ENCODE measurements at regions not wholly inside any gene's neighbourhood (a gene's known extent, or its start where the extent isn't known, plus 50 kb on each side); places are given as distances from the start of the nearest gene placed in this dataset.

- H3K9me3 Mint-ChIP-seq (ENCODE audit: low read depth): no peaks in the 10 kb centered on the region
- H3K4me3 Mint-ChIP-seq (ENCODE audit: unreplicated experiment): no peak overlapping the region
- no peaks in the 10 kb centered on the region for H3K4me1 Mint-ChIP-seq (ENCODE audit: low read depth)
Measured at GRCh38 chr5:10898514-10898913, 137.5 kb upstream of the DAP start.

DNA sequence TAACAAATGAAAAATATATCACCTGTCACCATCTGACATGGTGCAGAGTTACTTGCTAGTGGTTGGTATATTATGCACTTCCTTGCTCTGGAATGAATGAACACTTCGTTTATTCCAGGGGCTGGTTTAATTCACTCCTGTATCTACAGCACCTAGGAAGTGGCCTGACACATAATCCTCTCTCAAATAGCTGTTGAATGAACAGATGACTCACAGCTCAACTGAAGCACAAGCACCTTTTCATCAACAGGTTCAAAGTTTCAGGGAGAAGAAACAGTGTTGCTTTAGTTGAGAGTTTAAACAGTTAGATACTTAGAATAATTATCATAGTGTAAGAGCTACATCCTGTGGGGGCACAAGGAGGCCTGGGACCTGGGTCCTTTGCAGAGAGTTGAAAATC is 135.0 kb upstream of the DAP start:
- H3K4me3 Mint-ChIP-seq (ENCODE audit: unreplicated experiment): no peak overlapping the region
- H3K27ac Mint-ChIP-seq (ENCODE audit: unreplicated experiment): no peak overlapping the region
- no peak for DNase-seq (ENCODE audit: low spot score)
- no peaks in the 10 kb centered on the region for H3K36me3 Mint-ChIP-seq (ENCODE audit: low read depth)
- H3K4me1 Mint-ChIP-seq (ENCODE audit: low read depth): no peaks in the 10 kb centered on the region
- TF ChIP-seq, protein P1, sequence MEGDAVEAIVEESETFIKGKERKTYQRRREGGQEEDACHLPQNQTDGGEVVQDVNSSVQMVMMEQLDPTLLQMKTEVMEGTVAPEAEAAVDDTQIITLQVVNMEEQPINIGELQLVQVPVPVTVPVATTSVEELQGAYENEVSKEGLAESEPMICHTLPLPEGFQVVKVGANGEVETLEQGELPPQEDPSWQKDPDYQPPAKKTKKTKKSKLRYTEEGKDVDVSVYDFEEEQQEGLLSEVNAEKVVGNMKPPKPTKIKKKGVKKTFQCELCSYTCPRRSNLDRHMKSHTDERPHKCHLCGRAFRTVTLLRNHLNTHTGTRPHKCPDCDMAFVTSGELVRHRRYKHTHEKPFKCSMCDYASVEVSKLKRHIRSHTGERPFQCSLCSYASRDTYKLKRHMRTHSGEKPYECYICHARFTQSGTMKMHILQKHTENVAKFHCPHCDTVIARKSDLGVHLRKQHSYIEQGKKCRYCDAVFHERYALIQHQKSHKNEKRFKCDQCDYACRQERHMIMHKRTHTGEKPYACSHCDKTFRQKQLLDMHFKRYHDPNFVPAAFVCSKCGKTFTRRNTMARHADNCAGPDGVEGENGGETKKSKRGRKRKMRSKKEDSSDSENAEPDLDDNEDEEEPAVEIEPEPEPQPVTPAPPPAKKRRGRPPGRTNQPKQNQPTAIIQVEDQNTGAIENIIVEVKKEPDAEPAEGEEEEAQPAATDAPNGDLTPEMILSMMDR (IDR thresholded peaks at IDR 0.05): no peak
- H3K9me3 Mint-ChIP-seq (ENCODE audit: low read depth): peaks cover 5% of the 10 kb centered on the region
- no peaks in the 10 kb centered on the region for H3K27me3 Mint-ChIP-seq (ENCODE audit: low read depth)

More at GRCh38 chr5:10898514-10898913, 137.5 kb upstream of the DAP start:
- TF ChIP-seq, protein P1 (IDR thresholded peaks at IDR 0.05): no peak
- Mint-ChIP-seq H3K27me3 (ENCODE audit: low read depth) (peaks cover under 1% of the 10 kb centered on the region), H3K27ac (ENCODE audit: unreplicated experiment) (no peak overlapping the region), H3K36me3 (ENCODE audit: low read depth) (no peaks in the 10 kb centered on the region)
- no peak for DNase-seq (ENCODE audit: low spot score)

- TF ChIP-seq, protein P1 (IDR thresholded peaks at IDR 0.05): no peak
- no peaks in the 10 kb centered on the region for H3K27me3 Mint-ChIP-seq (ENCODE audit: low read depth)
- H3K4me1 Mint-ChIP-seq (ENCODE audit: low read depth): no peaks in the 10 kb centered on the region
- H3K4me3 Mint-ChIP-seq (ENCODE audit: unreplicated experiment): no peak overlapping the region
- H3K27ac Mint-ChIP-seq (ENCODE audit: unreplicated experiment): no peak overlapping the region
- H3K36me3 Mint-ChIP-seq (ENCODE audit: low read depth): no peaks in the 10 kb centered on the region
- DNase-seq (ENCODE audit: low spot score): no peak
- peaks cover 10% of the 10 kb centered on the region for H3K9me3 Mint-ChIP-seq (ENCODE audit: low read depth)
Measured at GRCh38 chr5:10894445-10895054, 133.5 kb upstream of the DAP start.

- no peak overlapping the region for H3K27ac Mint-ChIP-seq (ENCODE audit: unreplicated experiment)
- H3K4me3 Mint-ChIP-seq (ENCODE audit: unreplicated experiment): no peak overlapping the region
- no peak for DNase-seq (ENCODE audit: low spot score)
- TF ChIP-seq, protein P1 (IDR thresholded peaks at IDR 0.05): no peak
- H3K27me3 Mint-ChIP-seq (ENCODE audit: low read depth): no peaks in the 10 kb centered on the region
- H3K9me3 Mint-ChIP-seq (ENCODE audit: low read depth): peaks cover 16% of the 10 kb centered on the region
- no peaks in the 10 kb centered on the region for H3K4me1 Mint-ChIP-seq (ENCODE audit: low read depth)
- H3K36me3 Mint-ChIP-seq (ENCODE audit: low read depth): no peaks in the 10 kb centered on the region
Measured at GRCh38 chr5:10892911-10893215, 131.8 kb upstream of the DAP start.

GRCh38 chr5:10892147-10892910 is 131.3 kb upstream of the DAP start:
- TF ChIP-seq, protein P1 (IDR thresholded peaks at IDR 0.05): no peak
- Mint-ChIP-seq H3K27ac (ENCODE audit: unreplicated experiment) (no peak overlapping the region), H3K4me3 (ENCODE audit: unreplicated experiment) (no peak overlapping the region), H3K36me3 (ENCODE audit: low read depth) (no peaks in the 10 kb centered on the region), H3K9me3 (ENCODE audit: low read depth) (peaks cover 16% of the 10 kb centered on the region), H3K27me3 (ENCODE audit: low read depth) (no peaks in the 10 kb centered on the region), H3K4me1 (ENCODE audit: low read depth) (no peaks in the 10 kb centered on the region)
- no peak for DNase-seq (ENCODE audit: low spot score)

All from chondrocyte (in vitro differentiated cells).